ENCODE measurements at regions not wholly inside any gene's neighbourhood (a gene's known extent, or its start where the extent isn't known, plus 50 kb on each side); places are given as distances from the start of the nearest gene placed in this dataset.
"Not testable (repeated sequence)": the region's sequence is repeated elsewhere in the genome, so short reads cannot be mapped to it uniquely, and the experiment has no call there.

GRCh38 chr14:99995700-99996356 is 69.4 kb upstream of the EVL start:
- peak; percentile 64 to 89 for DNase-seq

- DNase-seq, result no peak
Observed at GRCh38 chr14:99996951-99997571, 68.2 kb upstream of the EVL start.

- DNase-seq, result not testable (repeated sequence)
Observed at GRCh38 chr14:100000398-100000797, 64.8 kb upstream of the EVL start.

DNA sequence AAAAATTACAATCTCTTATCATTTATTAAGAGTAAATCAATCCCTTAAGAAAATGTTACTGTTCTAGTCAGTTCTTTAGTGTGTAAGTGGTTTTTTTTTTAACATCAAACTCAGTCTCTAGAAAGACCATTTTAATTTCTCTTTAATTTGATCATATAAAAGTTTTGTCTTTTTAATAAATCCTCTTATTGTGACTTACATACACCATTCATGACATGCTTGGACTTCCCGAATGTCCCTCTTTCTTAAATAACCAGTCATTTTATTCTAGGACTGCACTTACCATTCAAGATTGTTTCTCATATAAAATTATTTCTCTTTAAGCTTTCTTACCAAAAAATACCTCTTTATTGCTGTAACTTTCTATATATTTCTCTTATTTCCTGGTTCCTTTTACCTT is 60.8 kb upstream of the EVL start:
- no peak for DNase-seq

DNA sequence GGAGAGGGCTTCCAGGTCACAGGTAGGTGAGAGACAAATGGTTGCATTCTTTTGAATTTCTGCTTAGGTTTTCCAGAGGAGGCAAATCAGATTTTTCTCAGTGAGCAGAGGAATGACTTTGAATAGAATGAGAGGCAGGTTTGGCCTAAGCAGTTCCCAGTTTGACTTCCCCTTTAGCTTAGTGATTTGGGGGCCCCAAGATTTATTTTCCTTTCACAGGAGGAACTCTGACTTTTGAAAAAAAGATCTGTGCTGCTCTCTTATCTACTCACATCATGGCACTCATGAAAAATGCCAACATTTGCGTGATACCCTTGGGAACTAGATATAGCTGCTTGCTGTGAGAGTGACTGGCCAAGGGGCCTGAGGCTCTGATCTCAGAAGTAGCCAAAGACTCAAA is 58.0 kb upstream of the EVL start:
- no peak for DNase-seq

- not testable (repeated sequence) for DNase-seq
Observed at GRCh38 chr14:100009802-100010201, 55.4 kb upstream of the EVL start.

- DNase-seq, result no peak
Observed at GRCh38 chr14:100010679-100011078, 54.5 kb upstream of the EVL start.

- DNase-seq, result no peak
Observed at GRCh38 chr14:100011628-100012325, 53.4 kb upstream of the EVL start.

GRCh38 chr14:100012478-100013327 is 52.5 kb upstream of the EVL start:
- DNase-seq, result peak; percentile 59 to 85

- DNase-seq, result peak; percentile 66 to 87
Observed at GRCh38 chr14:100015251-100015655, 50.0 kb upstream of the EVL start.
